HEK293 (cell line): ENCODE measurements at regions not wholly inside any gene's neighbourhood (a gene's known extent, or its start where the extent isn't known, plus 50 kb on each side); places are given as distances from the start of the nearest gene placed in this dataset.

Source experiments
- REST ChIP-seq: fragments of 450-650 bp; formaldehyde crosslinking; IDR thresholded peaks from 2 replicates; pipeline ENCODE4 v1.5.1; 2016; ENCODE audit warnings: missing biosample characterization, missing genetic modification characterization
- ZNF335 ChIP-seq: fragments of 450-650 bp; formaldehyde crosslinking; conservative IDR thresholded peaks from 2 replicates; pipeline ENCODE4 v1.5.1; 2016; ENCODE audit warnings: missing biosample characterization, missing genetic modification characterization
- ZNF521 ChIP-seq: fragments of 450-650 bp; formaldehyde crosslinking; IDR thresholded peaks from 2 replicates; pipeline ENCODE4 v1.5.1; 2017; ENCODE audit warnings: missing biosample characterization, mild to moderate bottlenecking, missing genetic modification characterization
- TF ChIP-seq, protein P1 (sequence below): fragments of 450-650 bp; formaldehyde crosslinking; IDR thresholded peaks from 2 replicates; pipeline ENCODE4 v1.5.1; 2016; ENCODE audit warnings: missing biosample characterization, missing genetic modification characterization

GRCh38 chr2:497770-498492, 179.3 kb downstream of the TMEM18 start:
- TF ChIP-seq ZNF335: no peak
- TF ChIP-seq, protein P1, sequence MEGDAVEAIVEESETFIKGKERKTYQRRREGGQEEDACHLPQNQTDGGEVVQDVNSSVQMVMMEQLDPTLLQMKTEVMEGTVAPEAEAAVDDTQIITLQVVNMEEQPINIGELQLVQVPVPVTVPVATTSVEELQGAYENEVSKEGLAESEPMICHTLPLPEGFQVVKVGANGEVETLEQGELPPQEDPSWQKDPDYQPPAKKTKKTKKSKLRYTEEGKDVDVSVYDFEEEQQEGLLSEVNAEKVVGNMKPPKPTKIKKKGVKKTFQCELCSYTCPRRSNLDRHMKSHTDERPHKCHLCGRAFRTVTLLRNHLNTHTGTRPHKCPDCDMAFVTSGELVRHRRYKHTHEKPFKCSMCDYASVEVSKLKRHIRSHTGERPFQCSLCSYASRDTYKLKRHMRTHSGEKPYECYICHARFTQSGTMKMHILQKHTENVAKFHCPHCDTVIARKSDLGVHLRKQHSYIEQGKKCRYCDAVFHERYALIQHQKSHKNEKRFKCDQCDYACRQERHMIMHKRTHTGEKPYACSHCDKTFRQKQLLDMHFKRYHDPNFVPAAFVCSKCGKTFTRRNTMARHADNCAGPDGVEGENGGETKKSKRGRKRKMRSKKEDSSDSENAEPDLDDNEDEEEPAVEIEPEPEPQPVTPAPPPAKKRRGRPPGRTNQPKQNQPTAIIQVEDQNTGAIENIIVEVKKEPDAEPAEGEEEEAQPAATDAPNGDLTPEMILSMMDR: no peak
- TF ChIP-seq REST: no peak
- no peak for TF ChIP-seq ZNF521 (tag by site-specific recombination)
